ENCODE measurements at regions not wholly inside any gene's neighbourhood (a gene's known extent, or its start where the extent isn't known, plus 50 kb on each side); places are given as distances from the start of the nearest gene placed in this dataset.

GRCh38 chr21:38177919-38178652 is 78.7 kb upstream of the KCNJ15 start:
- no peak for DNase-seq
- TF ChIP-seq POLR2A (IDR thresholded peaks at IDR 0.05) = no peak
- TF ChIP-seq CTCF (IDR thresholded peaks at IDR 0.05) = no peak
- no peaks in the 10 kb centered on the region for H3K9me3 ChIP-seq
- H3K36me3 ChIP-seq (ENCODE audit: low read depth, missing control alignments) = no peaks in the 10 kb centered on the region
- WGBS, 2 donors = 91 to 94% methylated on average over 5 of the region's 5 CpGs
- H3K4me1 ChIP-seq = no peaks in the 10 kb centered on the region
- intact Hi-C loops (cut with DNase I; ENCODE audit: low total_unique reads) = no loop called here
- no peak overlapping the region for H3K27ac ChIP-seq
- no peaks in the 10 kb centered on the region for H3K27me3 ChIP-seq
- no peak overlapping the region for H3K4me3 ChIP-seq

GRCh38 chr21:38178653-38179470 is 77.9 kb upstream of the KCNJ15 start:
- Histone ChIP-seq H3K27me3 (no peaks in the 10 kb centered on the region), H3K36me3 (ENCODE audit: low read depth, missing control alignments) (no peaks in the 10 kb centered on the region), H3K27ac (no peak overlapping the region), H3K4me1 (no peaks in the 10 kb centered on the region), H3K4me3 (no peak overlapping the region), H3K9me3 (no peaks in the 10 kb centered on the region)
- WGBS, 2 donors = 79 to 86% methylated on average over 6 of the region's 6 CpGs
- intact Hi-C loops (cut with DNase I; ENCODE audit: low total_unique reads) = no loop called here
- TF ChIP-seq CTCF (IDR thresholded peaks at IDR 0.05) = no peak
- no peak for TF ChIP-seq POLR2A (IDR thresholded peaks at IDR 0.05)
- no peak for DNase-seq

- Histone ChIP-seq H3K27me3 (no peaks in the 10 kb centered on the region), H3K4me3 (no peak overlapping the region), H3K36me3 (ENCODE audit: low read depth, missing control alignments) (no peaks in the 10 kb centered on the region), H3K4me1 (no peaks in the 10 kb centered on the region), H3K27ac (no peak overlapping the region), H3K9me3 (no peaks in the 10 kb centered on the region)
- whole genome bisulfite sequencing, 2 donors = 93 to 94% methylated on average over 2 of the region's 2 CpGs
- DNase-seq = no peak
- intact Hi-C loops (cut with DNase I; ENCODE audit: low total_unique reads) = no loop called here
- no peak for TF ChIP-seq POLR2A (IDR thresholded peaks at IDR 0.05)
- TF ChIP-seq CTCF (IDR thresholded peaks at IDR 0.05) = no peak
Observed at GRCh38 chr21:38179511-38179910, 77.3 kb upstream of the KCNJ15 start.

GRCh38 chr21:38181096-38181495 is 75.7 kb upstream of the KCNJ15 start:
- Histone ChIP-seq H3K36me3 (ENCODE audit: low read depth, missing control alignments) (no peaks in the 10 kb centered on the region), H3K4me3 (no peak overlapping the region), H3K27me3 (no peaks in the 10 kb centered on the region), H3K27ac (no peak overlapping the region), H3K4me1 (no peaks in the 10 kb centered on the region), H3K9me3 (no peaks in the 10 kb centered on the region)
- intact Hi-C loops (cut with DNase I; ENCODE audit: low total_unique reads) = no loop called here
- no peak for DNase-seq
- 86 to 98% methylated on average over 4 of the region's 4 CpGs for WGBS, 2 donors
- TF ChIP-seq POLR2A (IDR thresholded peaks at IDR 0.05) (no peak), CTCF (IDR thresholded peaks at IDR 0.05) (no peak)
